GM21447 (cell line): ENCODE measurements at regions not wholly inside any gene's neighbourhood (a gene's known extent, or its start where the extent isn't known, plus 50 kb on each side); places are given as distances from the start of the nearest gene placed in this dataset.
"Not testable (repeated sequence)": the region's sequence is repeated elsewhere in the genome, so short reads cannot be mapped to it uniquely, and the experiment has no call there.

ENCODE experiments used
- ATAC-seq: cut with Tn5 transposase; IDR thresholded peaks from one replicate; pipeline ENCODE4 v1.9.1; 2021; ENCODE audit not compliant: unreplicated experiment

DNA sequence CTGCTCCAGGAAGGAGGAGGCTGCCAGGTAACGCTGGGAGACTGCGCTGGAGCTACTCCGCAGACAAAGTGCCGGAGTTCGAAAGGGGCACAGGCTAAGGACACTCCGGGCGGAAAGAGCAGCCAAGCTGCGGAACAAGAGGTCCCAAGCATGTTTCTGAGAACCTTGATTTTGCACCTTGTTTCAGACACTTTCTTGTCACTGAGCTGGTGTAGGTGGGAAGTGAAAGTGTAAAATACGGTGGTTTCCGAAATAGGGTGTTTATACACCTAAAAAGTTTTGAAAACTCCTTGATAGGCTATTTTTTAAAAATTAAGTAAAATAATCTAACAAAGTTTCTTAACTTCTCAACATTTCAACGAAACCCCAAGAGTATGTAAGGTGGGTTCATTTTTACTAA, 278.2 kb downstream of the ANAPC1 start:
- ATAC-seq = not testable (repeated sequence)

DNA sequence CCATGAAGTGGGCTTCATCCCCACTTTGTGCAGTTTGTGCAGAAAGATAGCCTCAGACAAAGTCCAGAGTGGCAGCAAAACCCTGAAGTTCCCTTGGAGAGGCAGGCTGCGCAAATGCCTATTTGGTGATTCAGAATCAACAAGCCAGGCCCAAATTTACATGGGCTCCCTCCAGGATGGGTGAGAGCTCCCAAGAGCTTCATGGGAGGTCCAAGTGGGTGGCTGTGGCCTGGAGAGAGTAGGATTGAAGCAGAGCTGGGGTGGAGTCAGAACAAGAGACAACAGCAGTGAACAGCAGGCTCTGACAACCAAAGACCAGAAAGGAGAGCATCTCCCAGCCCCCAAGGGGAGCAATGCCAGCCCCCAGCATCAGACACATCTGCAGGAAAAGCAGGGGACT, 277.4 kb downstream of the ANAPC1 start:
- not testable (repeated sequence) for ATAC-seq

GRCh38 chr2:111609146-111609844, 274.7 kb downstream of the ANAPC1 start:
- not testable (repeated sequence) for ATAC-seq

DNA sequence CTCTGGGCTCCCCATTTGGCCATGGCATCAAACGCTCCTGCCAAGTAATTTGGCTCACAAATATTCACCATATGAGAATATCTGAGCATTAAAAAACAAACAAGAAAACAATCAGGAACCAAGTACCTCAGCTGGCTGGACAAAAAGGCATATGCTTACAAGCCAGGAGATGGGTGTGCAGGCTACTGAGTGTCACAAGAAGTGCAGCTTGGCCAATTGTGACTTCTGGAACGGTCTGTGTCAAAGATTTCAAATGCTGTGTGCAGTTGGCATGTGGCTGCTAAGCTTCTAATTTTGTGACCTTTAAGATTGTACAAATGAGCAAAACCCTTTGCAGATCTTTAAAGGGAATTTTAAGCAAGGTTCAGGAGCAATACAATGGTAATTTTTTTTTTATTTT, 274.0 kb downstream of the ANAPC1 start:
- not testable (repeated sequence) for ATAC-seq

GRCh38 chr2:111616651-111617218, 267.3 kb downstream of the ANAPC1 start:
- ATAC-seq = no peak

DNA sequence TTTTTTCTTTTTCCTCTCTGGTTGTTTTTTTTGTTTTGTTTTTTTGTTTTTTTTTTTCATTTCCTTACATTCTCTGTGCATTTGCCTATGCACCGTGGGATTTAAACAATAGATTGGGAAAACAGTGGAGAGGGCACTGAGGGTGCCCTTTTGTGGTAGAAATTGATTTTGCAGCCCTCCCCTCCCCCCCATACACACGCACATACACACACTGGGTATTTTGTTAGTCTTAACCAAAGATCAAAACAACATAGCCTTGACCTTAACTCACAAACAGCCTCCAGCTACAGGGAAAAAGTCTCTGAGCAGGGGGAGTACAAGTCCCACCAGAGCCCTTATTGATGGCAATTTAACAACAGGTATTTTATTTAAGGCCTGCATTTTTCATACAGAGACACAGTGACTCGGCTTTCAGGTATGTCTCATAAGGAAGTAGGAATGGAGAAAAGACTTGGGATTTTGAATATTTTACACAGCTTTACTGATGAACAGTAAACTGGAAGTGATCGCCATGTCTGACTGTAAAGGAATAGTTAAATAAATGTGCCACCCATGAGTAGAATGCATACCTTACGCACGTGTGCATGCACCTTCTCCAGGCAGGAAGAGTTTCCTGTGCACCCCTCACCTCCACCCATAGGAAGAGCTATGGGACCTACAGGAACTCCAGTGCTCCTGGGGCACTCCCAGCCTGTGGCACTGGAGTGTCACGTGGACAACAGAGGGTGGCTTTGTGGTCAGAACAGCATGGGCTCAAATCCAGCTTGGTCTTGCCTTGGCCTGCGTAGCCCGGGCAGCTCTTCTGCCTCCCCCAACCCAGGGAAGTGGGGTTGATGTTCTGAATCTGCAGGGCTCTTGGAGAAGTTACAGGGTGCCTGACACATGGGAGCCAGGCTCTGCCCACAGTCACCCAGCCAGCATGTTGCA, 266.4 kb downstream of the ANAPC1 start:
- ATAC-seq = no peak

GRCh38 chr2:111618226-111618977, 265.6 kb downstream of the ANAPC1 start:
- no peak for ATAC-seq

- ATAC-seq = no peak
Observed at GRCh38 chr2:111618978-111619902, 264.8 kb downstream of the ANAPC1 start.

GRCh38 chr2:111620281-111620680, 263.7 kb downstream of the ANAPC1 start:
- ATAC-seq = no peak

- no peak for ATAC-seq
Observed at GRCh38 chr2:111622859-111623258, 261.1 kb downstream of the ANAPC1 start.

GRCh38 chr2:111623380-111623779, 260.6 kb downstream of the ANAPC1 start:
- ATAC-seq = no peak

DNA sequence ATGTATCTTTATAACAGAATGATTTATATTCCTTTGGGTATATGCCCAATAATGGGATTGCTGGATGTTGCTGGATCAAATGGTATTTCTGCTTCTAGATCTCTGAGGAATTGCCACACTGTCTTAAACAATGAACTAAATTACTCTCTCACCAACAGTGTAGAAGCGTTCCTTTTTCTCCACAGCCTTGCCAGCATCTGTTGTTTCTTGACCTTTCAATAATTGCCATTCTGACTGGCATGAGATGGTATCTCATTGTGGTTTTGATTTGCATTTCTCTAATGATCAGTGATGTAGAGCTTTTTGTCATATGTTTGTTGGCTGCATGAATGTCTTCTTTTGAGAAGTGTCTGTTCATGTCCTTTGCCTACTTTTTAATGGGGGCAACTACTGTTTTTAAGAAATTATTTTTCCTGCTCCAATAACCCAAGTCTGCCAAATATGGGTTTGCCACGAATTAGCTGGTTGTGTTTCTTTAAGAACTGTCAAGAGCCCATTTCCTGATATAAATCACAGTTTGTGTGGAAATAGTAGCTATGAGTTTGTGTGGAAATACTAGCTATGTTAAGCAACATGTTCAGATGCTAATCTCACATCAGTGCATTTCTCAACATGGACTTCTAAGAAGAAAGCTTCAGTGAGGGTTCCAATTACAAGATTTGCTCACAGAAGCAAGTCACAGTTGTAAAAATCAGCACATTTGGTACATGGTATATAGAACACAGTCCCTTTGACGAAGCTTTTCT, 259.4 kb downstream of the ANAPC1 start:
- ATAC-seq = no peak

- not testable (repeated sequence) for ATAC-seq
Observed at GRCh38 chr2:111625157-111625537, 258.8 kb downstream of the ANAPC1 start.

DNA sequence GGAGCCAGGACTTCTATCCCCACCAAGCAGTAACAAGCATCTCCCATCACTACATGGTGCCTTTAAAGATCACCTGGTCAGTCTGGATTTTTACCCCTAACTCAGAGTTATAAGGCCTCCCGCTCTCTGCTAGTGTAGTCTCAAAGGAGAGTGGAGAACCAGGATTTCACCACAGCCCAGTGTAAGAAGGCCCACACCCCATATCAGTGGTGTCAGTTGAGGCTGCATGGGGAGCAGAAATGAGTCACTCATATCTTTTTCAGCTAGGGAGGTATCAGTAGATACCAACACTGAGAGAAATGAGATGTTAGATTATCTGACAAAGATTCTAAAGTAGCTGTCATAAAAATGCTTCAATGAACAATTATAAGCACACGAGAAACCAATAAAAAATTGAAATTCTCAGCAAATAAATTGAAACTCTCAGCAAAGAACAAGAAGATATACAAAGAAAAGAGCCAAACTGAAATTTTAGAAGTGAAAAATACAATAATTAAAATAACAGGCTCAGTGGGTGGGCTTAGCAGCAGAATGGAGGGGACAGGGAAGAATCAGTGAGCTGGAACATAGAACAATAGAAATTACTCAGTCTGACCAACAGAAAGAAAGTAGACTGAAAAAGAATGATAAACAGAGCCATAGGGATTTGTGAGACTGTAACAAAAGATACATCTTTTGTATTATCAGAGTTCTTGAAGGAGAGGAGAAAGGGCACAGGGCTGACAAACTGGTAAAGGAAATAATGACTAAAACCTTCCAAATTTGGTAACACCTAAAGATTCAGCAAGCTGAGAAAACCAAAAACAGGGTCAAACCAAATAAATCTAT, 257.7 kb downstream of the ANAPC1 start:
- ATAC-seq = no peak

DNA sequence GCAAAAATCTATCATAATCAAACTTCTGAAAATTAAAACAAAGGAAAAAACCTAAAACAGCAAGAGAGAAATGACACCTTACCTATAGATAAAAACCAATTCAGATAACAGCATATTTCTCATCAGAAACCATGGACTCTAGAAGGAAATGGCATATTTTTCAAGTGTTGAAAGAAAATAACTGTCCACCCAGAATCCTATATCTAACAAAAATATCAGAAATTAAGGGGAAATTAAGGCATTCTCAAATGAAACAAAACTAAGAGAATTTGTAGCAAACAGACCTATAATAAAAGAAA, 257.2 kb downstream of the ANAPC1 start:
- no peak for ATAC-seq

GRCh38 chr2:111627256-111627655, 256.7 kb downstream of the ANAPC1 start:
- ATAC-seq = no peak

DNA sequence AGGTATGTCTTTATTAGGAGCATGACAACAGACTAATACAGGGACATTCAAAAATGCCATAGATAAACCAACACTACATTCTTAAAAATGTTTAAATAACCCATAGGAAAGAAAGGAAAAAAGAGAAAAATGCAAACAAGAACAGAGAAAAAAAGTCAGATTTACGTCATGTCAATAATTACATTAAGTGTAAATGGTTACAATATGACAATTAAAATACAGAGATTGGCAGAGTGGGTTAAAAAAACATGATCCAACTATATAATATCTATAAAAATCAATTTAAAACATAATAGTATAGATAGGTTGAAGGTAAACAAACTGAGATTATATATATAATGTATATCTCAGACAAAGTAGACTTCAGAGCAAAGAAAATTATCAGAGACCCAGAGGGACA, 255.8 kb downstream of the ANAPC1 start:
- ATAC-seq = no peak

DNA sequence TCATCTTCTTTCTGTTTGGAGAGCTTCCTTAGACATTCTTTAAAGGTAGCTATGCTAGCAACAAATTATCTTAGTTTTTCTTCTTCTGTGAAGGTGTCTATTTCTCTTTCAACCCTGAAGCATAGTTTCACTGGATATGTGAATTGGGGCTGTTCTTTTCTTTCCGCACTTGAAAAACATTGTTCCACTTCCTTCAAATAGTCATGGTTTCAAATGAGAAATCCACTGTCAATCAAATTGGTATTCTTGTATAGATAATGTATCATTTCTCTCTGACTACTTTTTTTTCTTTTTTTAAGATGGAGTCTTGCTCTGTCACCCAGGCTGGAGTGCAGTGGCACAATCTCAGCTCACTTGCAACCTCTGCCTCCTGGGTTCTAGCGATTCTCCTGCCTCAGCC, 254.0 kb downstream of the ANAPC1 start:
- no peak for ATAC-seq

- ATAC-seq = no peak
Observed at GRCh38 chr2:111632661-111633060, 251.3 kb downstream of the ANAPC1 start.
